ENCODE measurements at regions not wholly inside any gene's neighbourhood (a gene's known extent, or its start where the extent isn't known, plus 50 kb on each side); places are given as distances from the start of the nearest gene placed in this dataset.

DNA sequence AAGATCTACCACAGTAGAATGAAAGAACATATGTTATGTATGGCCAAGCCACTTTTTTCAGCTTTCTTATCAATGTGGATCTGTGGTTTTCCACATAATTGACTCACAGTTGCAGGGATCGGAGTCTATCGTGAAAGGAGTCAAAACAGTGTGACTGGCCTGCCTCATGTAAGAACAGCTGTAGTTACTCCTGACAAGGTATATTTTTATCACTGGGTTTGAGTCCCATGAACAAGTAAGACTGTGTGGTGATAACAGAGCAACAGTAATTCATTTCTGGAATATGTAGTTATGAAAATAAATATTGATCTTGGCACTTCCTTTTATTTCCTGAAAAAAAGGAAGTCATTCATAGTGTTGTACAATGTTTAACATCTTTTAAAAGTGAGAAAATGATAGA, 416.6 kb downstream of the KLF12 start:
- DNase-seq, result no peak
- intact Hi-C loops (cut with DNase I), result no loop called here
- ATAC-seq, result peak in 1 of 2 donors; percentile 49

DNA sequence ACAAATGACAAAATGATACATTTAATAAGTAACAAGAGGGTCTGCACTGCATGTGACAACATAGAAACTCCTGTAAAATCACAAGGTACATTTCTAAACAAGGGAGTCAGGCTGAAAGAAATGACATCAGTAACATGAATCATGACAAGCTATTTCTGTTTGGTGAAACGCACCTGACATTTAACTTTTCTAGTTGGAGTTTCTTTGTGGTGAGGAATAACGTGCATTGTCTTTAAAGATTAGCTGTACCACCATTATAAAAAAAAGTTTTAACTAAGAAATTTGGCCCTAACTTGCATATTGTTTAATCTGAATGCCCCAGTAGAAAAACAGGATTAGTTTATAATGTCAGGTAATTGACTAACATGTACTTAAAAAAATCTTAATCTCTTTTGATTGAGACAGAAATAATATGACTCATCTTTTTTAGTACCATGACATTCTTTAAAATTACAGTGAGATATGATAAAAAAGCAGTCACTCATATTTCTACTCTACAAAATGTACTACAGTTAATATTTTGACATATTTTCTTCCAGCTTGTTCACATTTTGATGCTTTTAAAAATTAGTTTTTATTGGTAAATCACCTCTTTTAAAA, 418.2 kb downstream of the KLF12 start:
- DNase-seq (no peak), ATAC-seq (no peak)
- intact Hi-C loops (cut with DNase I), result no loop called here

DNA sequence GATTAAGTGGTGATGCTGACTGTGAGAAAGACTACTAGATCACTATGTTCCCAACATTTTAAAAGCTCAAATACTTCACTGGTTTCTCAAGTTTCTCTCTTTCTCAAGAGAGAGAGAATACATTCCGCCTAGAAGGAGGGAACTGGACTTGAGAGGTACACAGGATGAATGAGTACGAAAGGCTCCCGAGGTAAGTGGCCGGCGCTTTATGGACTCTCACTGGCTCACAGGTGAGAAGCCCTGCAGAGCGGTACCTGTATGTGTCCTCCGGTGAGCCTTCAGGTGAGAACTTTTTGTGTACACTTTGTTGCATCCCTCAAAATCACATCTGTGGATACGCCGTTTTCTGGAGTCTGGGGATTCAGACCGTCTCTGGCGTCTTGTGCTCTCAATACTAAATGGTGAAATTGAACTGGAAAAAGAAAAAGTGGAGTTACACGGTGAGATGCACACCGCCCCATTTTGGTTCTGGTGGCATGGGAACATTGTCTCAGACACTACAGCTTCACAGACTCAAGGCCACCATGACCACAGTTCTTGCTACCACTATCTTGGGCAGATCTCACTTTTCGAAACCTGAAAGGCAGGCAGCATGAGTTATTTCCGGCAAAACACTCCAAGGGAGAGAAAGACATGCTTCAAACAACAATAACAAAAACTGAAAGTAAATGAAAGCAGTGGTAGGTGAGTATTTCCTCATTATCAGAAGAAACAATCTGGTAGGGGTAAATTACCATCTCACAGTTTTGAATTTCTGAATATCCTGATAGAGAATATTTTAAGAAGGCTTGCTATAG, 418.9 kb downstream of the KLF12 start:
- peak in 1 of 2 donors; percentile 63 for ATAC-seq
- no peak for DNase-seq
- intact Hi-C loops (cut with DNase I), result no loop called here

DNA sequence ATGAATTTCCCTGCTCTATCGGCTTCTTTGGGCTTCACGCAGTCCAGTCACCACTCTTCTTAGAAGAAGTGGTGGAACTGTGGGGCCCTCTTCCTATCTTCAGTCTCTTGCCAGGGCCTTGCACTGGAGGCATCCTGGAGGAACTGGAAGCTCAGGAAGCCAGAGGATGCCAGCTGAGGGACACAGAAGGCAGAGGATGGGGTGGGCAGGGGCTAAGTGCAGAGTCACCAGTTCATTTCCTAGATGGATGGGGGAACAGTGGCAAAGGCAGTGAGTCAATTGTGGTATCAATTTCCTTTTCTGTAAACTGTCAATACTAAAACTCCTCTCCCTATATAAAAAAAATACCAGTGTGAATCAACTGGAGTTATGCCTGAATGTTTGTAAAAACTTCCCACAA, 419.7 kb downstream of the KLF12 start:
- ATAC-seq, result no peak
- DNase-seq, result no peak
- intact Hi-C loops (cut with DNase I), result no loop called here

DNA sequence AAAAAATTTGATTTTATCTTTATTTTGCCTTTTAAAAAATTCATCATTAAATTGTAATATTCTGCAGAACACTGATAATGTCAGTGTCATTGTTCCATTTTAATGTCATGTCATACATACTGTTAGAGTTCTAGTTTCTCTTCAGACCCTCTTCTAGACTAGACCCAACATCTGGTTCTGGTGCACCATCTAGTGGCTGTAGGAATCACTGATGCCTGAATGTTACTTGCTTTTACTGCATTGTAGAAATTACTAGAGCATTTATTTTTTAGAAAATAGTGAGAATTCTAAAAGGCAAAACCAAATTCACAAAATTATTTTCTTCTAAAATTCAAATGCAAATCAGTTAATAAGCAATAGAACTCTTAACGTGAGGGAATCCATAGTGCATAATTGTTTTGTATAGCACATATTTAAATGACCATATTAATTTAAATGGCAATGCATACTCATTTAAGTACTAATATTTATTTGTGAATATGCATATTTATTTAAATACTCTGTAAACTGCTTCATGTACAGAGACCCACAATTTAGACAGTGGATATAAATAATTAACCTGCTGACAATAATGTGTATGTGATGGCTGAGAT, 425.7 kb downstream of the KLF12 start:
- ATAC-seq (peak; percentile 71 to 76), DNase-seq (no peak)
- intact Hi-C loops (cut with DNase I), result loop anchor here in 1 of 2 donors (10.0 kb wide), 1 partner anchor 904 kb away; no protein-coding TSS in a partner anchor

DNA sequence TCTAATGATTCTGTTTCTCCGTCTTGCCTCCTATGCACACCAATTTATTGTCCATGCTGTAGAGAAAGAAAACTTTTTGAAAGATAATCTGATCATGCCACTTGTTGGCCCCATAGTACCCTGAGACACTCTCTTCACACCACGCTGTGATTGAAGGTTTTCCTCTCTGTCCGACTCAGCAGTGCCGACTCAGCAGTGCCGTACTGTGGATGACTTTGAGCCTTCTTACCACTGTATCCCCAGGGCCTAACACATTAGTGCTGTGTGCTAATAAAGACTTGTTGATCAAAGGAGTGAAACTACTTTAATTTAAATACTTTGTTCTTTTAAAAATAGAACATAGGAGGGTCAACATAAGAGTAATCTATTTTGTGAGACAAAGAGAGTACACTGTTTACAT, 429.6 kb downstream of the KLF12 start:
- ATAC-seq (no peak), DNase-seq (no peak)
- intact Hi-C loops (cut with DNase I), result loop anchor here in 1 of 2 donors (10.0 kb wide), 1 partner anchor 900 kb away; no protein-coding TSS in a partner anchor

DNA sequence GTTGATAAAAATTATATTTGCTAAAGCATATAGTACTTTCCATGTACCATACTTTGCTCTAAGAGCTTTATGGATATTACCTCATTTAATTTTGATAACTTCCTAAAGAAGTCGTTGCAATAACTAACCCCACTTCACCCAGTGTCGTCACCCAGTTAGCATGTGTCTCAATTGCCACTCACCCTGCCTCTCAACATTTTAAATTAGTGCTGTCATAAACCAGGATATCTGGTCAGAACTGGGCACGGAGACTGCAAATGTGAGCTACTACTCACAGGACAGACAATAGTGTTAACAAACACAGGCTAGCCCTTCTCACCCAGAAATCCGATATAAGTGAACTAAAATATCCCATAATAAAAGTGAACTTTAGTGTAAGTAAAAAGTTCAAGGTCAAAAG, 430.6 kb downstream of the KLF12 start:
- intact Hi-C loops (cut with DNase I), result loop anchor here in 1 of 2 donors (10.0 kb wide), 1 partner anchor 899 kb away; no protein-coding TSS in a partner anchor
- ATAC-seq, result no peak
- no peak for DNase-seq

DNA sequence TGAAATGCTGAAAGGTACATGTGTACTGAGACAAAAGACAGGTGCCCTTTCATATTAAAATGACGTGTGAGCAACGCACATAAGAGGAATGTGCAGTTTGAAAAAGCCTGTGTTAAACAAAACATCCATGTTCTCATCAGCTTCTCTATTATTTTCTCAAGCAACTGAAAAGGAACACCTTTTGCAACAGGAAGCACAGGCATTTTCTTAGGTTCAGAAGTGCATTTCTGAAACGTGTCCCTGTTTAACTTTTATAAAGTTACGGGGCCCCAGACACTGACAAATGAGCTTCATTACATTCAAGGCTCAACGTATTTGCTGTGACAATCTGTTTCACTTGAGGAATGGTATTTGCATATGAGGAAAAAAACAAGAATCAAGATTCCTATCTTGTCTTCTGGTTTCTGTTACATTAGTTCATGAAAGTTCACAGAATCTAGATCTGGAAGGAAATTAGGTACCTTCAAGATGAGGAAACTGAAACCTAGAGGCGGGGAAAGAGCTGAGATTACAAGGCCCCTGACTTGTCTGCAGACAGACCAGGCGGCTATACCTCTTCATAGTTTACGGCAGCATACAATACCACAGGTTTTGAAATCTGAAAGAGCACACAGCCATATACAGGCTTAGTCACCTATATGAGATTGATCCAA, 431.7 kb downstream of the KLF12 start:
- DNase-seq, result no peak
- ATAC-seq, result no peak
- intact Hi-C loops (cut with DNase I), result loop anchor here in 1 of 2 donors (10.0 kb wide), 1 partner anchor 898 kb away; no protein-coding TSS in a partner anchor

DNA sequence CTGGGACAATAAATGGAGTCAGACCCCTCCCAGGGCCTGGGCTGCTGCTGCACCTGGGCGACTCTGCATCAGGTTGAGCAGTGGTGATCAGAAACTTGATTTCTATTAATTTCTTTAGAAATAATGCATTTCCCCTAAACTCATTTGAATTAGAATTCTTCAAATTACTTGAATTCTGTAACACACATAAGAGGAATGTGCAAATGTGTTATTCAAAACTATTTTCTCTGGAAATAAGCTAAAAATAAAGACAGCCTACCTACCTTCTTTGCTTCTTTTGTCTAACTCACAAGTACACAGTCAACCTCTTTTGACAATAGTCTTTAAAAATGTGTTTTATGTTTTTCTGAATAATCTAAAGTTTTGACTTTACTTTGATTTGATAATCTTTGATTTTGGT, 433.0 kb downstream of the KLF12 start:
- DNase-seq (no peak), ATAC-seq (no peak)
- intact Hi-C loops (cut with DNase I), result loop anchor here in 1 of 2 donors (10.0 kb wide), 1 partner anchor 896 kb away; no protein-coding TSS in a partner anchor

DNA sequence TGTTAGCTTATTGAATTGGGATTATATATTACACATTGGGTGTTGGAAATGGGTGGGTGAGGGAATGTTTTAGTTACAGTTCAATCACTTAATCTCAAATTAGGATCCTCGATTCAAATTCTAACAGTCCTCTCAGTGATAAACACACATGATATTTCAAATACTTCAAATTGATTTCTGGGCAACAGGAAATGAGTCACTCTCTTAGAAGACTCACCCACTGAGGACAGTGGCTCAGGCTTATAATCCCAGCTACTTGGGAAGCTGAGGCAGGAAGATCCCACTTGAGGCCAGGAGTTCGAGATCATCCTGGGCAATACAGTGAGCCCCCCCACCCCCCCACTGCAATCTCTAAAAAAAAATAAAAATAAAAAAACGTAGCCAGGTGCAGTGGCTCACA, 435.3 kb downstream of the KLF12 start:
- intact Hi-C loops (cut with DNase I), result no loop called here
- ATAC-seq (no peak), DNase-seq (no peak)

DNA sequence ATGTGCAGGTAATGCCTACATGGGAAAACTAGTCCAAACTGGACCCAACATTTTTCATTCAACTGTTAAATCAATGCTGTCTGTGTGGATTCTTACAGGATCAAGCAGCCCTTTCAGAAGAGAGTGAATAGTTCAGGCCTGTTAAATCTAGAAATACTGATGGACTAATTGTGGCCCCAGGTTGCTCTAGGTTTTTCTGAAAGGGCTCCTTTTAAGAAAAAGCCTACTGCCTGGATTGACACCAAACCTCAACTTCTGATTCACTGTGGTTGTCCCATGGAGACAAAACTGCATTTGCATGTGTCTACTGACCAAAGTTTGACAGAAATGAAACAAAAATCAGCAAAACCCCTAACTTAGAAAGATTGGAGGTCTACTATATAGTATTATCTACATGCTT, 437.0 kb downstream of the KLF12 start:
- no peak for ATAC-seq
- intact Hi-C loops (cut with DNase I), result no loop called here

DNA sequence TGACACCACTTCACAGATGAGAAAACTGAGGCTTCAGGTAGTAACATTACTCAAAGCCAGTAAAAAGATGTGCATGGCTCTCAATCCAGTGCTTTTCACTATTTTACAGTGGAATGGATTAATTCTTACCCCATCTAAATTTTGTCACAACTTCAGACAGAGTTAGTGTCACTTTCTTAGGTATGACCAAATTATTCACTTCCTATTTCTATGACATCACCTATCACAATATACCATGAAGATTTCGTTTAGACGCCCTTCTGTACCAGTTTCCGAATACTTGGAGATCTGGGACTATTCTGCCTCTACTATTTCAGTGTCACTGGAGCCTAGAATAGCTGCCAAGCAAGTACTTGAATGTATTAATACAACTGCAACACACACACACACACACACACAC, 437.5 kb downstream of the KLF12 start:
- DNase-seq (no peak), ATAC-seq (no peak)
- intact Hi-C loops (cut with DNase I), result no loop called here

More for the DNA sequence above, 437.0 kb downstream of the KLF12 start:
- no peak for DNase-seq

DNA sequence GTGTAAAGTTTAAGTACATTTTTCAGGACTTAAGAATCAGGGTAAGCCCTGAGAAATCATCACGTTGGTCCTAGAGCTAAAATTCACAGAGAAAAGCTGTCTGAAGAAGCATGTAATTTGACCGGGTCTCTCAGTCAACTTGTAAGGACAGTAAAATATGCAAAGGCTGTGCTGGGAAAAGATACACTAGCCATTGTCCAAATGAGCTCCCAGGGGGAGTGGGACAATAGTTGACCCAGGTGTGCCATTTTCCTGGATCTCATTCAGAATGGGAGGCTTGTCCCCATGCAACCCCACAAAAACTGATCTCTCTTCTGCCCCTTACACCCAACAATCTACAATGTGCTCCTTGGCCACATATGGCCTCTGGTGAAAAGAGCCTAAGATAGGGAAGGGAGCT, 437.9 kb downstream of the KLF12 start:
- DNase-seq (no peak), ATAC-seq (no peak)
- intact Hi-C loops (cut with DNase I), result no loop called here

DNA sequence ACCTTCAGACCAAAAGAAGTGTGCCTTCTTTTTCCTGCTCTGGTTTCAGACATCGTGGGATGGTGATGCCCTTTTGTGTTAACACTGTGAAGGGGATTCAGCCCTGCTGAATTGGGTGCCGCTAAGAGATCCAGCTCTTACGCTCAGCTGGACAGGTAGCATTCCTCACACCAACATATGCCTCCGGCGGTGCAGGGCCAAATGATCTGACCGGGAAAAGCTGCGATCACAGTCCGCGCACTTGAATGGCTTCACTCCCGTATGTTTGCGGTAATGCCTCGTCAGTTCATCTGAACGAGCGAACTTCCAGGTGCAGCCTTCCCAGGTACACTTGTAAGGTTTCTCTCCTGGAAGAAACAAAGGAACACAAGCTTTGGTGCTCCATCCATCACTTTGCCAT, 438.9 kb downstream of the KLF12 start:
- ATAC-seq (no peak), DNase-seq (no peak)
- intact Hi-C loops (cut with DNase I), result no loop called here

DNA sequence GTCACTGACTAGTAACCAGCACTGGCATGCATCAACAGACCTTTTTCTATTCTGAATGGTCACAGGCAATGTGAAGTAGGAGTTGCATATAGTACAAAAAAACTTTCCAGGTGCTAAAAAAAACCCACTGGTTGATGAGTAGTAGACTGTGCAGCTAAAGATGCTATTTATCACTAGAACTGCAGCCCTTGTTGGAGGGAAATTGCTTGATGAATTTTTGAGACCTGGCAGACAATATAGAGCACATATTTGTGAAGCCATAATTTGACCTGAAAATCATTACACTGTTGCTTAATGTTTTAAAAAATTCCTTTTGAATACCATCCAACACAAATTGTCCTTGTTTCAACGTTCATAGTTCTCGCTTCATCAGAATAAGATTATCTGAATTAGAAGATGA, 441.0 kb downstream of the KLF12 start:
- intact Hi-C loops (cut with DNase I), result no loop called here
- ATAC-seq (no peak), DNase-seq (no peak)

DNA sequence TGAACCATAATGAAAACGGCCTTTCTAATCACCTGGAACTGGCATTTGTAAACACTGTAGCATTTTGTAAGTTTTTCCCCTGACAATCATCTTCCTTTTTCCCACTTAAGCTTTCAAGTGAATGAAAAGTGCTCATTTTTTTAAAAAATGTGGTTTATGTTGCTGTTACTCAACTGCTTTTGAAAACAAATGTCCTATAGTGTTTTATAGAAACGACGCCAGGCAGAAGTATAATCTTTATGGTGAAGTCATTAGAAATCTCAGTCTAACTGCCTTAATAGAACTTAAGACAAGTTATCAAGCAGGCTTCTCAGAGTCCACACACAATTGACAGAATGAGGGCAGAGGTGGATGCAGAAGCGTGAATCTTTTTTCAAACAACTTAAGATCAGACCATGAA, 442.3 kb downstream of the KLF12 start:
- ATAC-seq, result no peak
- DNase-seq, result no peak
- intact Hi-C loops (cut with DNase I), result no loop called here

DNA sequence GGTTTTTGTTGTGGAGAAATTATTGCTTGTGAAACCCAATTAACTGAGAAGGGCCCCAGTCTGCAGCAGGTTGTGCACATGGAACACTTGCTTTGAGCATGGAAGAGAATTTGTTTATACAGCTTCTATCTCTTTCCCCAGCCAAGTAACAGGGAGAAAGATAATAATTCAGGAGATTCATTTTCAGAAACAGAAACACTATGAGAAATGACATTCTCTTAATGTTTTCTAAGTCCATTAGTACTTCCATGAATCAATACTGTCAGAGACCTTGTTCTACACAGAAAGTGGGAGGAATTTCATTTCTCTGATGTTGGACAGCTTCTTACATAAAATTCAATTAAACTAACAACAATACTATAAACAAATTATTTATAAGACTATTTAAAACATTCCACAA, 446.3 kb downstream of the KLF12 start:
- DNase-seq, result no peak
- intact Hi-C loops (cut with DNase I), result no loop called here
- no peak for ATAC-seq

DNA sequence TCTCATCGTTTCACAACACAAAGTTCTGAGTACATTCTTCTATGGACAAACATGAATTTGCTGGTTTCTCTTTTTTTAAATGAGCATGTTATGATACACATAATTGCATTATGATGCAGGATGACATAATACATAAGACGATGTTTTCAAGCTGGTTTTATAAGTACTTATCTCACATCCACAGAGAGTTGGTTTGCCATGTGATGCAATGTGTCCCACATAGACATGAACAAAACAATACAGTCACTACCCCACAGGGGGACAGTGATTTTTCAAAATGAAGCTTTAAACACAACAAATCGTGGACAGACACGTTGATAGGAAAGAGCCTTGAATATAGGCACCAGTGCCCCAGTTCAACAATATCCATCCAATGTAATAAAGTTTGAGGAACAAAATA, 447.1 kb downstream of the KLF12 start:
- DNase-seq (no peak), ATAC-seq (no peak)
- intact Hi-C loops (cut with DNase I), result no loop called here

DNA sequence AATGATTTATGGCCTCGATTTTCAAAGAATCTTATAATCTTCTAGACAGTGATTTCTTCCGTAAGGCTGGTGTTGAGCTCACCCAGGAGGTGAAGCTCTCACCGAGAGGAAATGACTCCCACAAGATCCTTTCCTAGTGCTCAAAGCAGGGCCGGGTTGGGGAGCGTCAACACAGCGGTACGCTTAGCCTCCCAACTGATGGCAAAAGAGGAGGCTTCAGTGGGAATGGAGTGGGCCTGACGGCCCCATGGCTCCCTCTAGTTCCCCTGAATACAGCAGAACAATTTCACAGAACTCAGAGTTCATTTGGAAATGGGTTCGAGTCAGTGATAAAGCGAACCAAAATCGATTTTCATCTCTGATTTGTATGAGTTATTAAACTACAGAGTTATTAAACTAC, 449.5 kb downstream of the KLF12 start:
- DNase-seq (no peak), ATAC-seq (no peak)
- intact Hi-C loops (cut with DNase I), result no loop called here

DNA sequence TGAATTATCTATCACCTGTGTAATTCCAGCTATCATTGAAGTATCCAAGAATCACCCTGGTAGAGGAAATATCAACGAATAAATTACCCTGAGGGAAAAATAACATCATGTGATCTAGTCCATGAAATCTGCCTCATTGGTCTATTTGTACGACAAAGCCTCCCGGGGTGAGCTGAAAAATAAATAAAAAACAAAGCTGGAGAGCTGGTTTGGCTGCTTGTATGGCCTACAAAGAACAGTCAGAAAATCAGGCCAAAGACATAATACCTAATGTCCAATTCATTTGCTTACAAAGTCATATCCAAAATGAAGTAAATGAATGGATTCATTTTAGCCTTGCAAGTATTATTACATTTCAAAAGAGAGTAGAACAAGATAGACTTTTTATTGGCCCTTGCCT, 449.9 kb downstream of the KLF12 start:
- DNase-seq (no peak), ATAC-seq (no peak)
- intact Hi-C loops (cut with DNase I), result no loop called here
